ENCODE measurements at regions not wholly inside any gene's neighbourhood (a gene's known extent, or its start where the extent isn't known, plus 50 kb on each side); places are given as distances from the start of the nearest gene placed in this dataset.

DNA sequence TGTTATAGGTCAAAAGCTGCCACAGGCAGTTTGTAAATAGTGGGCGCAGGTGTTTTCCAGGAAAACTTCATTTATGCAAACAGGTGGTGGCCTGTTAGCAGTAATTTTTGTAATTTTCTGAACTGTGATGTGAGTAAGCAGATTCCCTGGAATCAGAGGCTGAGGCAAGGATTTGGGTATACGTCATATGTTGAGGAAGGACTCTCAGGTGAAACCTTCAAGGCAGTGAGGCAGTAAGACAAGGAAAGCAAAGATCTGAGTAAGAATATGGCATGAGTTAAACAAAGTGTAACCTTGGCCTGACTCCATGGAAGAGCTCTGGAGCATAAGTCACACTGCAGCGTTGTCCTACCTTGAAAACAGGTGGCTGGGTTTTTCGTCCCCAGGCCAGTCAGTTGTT, 291.1 kb upstream of the BTBD3 start:
- no peak for TF ChIP-seq CTCF (IDR thresholded peaks at IDR 0.05)
- TF ChIP-seq POLR2A (IDR thresholded peaks at IDR 0.05) = no peak
- Histone ChIP-seq H3K9me3 (no peaks in the 10 kb centered on the region), H3K4me3 (no peak overlapping the region), H3K36me3 (no peaks in the 10 kb centered on the region), H3K27me3 (no peaks in the 10 kb centered on the region), H3K27ac (no peak overlapping the region), H3K4me1 (no peaks in the 10 kb centered on the region)
- ATAC-seq (no peak), DNase-seq (no peak)
- intact Hi-C loops (cut with DNase I) = no loop called here
- WGBS, 4 donors = 72 to 90% (median 80%) methylated on average over 4 of the region's 4 CpGs

- Histone ChIP-seq H3K4me3 (no peak overlapping the region), H3K27me3 (no peaks in the 10 kb centered on the region), H3K9me3 (no peaks in the 10 kb centered on the region), H3K4me1 (no peaks in the 10 kb centered on the region), H3K36me3 (no peaks in the 10 kb centered on the region), H3K27ac (no peak overlapping the region)
- 81 to 86% (median 83%) methylated on average over 3 of the region's 3 CpGs for WGBS, 4 donors
- no peak for ATAC-seq
- DNase-seq = no peak
- TF ChIP-seq POLR2A (IDR thresholded peaks at IDR 0.05) = no peak
- TF ChIP-seq CTCF (IDR thresholded peaks at IDR 0.05) = no peak
- intact Hi-C loops (cut with DNase I) = no loop called here
Observed at GRCh38 chr20:11642866-11643265, 274.8 kb upstream of the BTBD3 start.

GRCh38 chr20:11646359-11646758, 271.3 kb upstream of the BTBD3 start:
- H3K27me3 ChIP-seq = no peaks in the 10 kb centered on the region
- no peaks in the 10 kb centered on the region for H3K36me3 ChIP-seq
- DNase-seq = no peak
- H3K27ac ChIP-seq = no peak overlapping the region
- 76 to 100% (median 85%) methylated on average over 2 to 6 of the region's 6 CpGs for WGBS, 4 donors
- TF ChIP-seq CTCF (IDR thresholded peaks at IDR 0.05) (no peak), POLR2A (IDR thresholded peaks at IDR 0.05) (no peak)
- no peaks in the 10 kb centered on the region for H3K4me1 ChIP-seq
- no peaks in the 10 kb centered on the region for H3K9me3 ChIP-seq
- intact Hi-C loops (cut with DNase I) = no loop called here
- no peak for ATAC-seq
- no peak overlapping the region for H3K4me3 ChIP-seq

DNA sequence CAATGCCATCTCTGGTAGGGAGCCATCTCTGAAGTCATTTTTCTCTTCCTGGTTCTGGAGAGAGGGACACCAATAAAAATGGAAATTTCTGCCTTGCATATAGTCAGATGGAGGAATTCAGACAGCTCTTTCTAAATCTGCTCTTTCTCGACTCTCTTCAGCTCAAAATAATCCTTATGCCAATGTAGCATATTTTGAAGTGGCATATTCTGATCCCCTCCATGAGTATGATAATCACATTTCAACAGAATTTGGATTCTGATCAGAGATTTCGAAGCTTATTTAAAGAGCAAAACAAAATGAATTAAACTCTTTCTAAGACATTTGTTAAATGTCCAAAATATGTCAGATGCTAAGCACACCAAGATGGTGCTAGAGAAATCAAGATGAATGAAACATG, 267.1 kb upstream of the BTBD3 start:
- H3K4me3 ChIP-seq = no peak overlapping the region
- H3K36me3 ChIP-seq = no peaks in the 10 kb centered on the region
- no peaks in the 10 kb centered on the region for H3K27me3 ChIP-seq
- intact Hi-C loops (cut with DNase I) = loop anchor here in 1 of 10 donors (10.0 kb wide), 1 partner anchor 1444 kb away; no protein-coding TSS in a partner anchor
- DNase-seq (no peak), ATAC-seq (no peak)
- no peak overlapping the region for H3K27ac ChIP-seq
- 79 to 88% (median 80%) methylated on average over 2 of the region's 2 CpGs for WGBS, 4 donors
- TF ChIP-seq CTCF (IDR thresholded peaks at IDR 0.05) (no peak), POLR2A (IDR thresholded peaks at IDR 0.05) (no peak)
- no peaks in the 10 kb centered on the region for H3K9me3 ChIP-seq
- H3K4me1 ChIP-seq = no peaks in the 10 kb centered on the region
